GM13977 (cell line): ENCODE measurements at regions not wholly inside any gene's neighbourhood (a gene's known extent, or its start where the extent isn't known, plus 50 kb on each side); places are given as distances from the start of the nearest gene placed in this dataset.

Experiments
- DNase-seq: peaks from one replicate; pipeline ENCODE4 v3.0.0; 2012; ENCODE audit warnings: low spot score
- CTCF ChIP-seq: IDR thresholded peaks from 2 replicates; pipeline ENCODE4 v1.5.1; 2012; ENCODE audit warnings: mild to moderate bottlenecking, control low read depth; ENCODE audit not compliant: insufficient read depth; ENCODE audit errors: extremely low read depth, missing control alignments
- in situ Hi-C: fragments of 300-500 bp; cut with MboI; formaldehyde crosslinking; loops from one replicate; pipeline ENCODE4 v1.12.0; 2022; ENCODE audit warnings: low sequenced_read_pairs, low pct_unique_long_range_greater_than_20kb, mixed read lengths, inconsistent platforms; ENCODE audit not compliant: unreplicated experiment

- no peak for DNase-seq
- no peak for TF ChIP-seq CTCF
- in situ Hi-C loops: no loop called here
Measured at GRCh38 chr11:21810650-21811049, 382.2 kb upstream of the ANO5 start.

- TF ChIP-seq CTCF: no peak
- in situ Hi-C loops: no loop called here
- no peak for DNase-seq
Measured at GRCh38 chr11:21811572-21811971, 381.3 kb upstream of the ANO5 start.

- in situ Hi-C loops: no loop called here
- no peak for TF ChIP-seq CTCF
- no peak for DNase-seq
Measured at GRCh38 chr11:21814169-21814568, 378.7 kb upstream of the ANO5 start.

- no peak for TF ChIP-seq CTCF
- DNase-seq: no peak
- in situ Hi-C loops: no loop called here
Measured at GRCh38 chr11:21817696-21818095, 375.2 kb upstream of the ANO5 start.

- no peak for TF ChIP-seq CTCF
- in situ Hi-C loops: no loop called here
- no peak for DNase-seq
Measured at GRCh38 chr11:21820176-21820575, 372.7 kb upstream of the ANO5 start.

- in situ Hi-C loops: no loop called here
- TF ChIP-seq CTCF: no peak
- no peak for DNase-seq
Measured at GRCh38 chr11:21825127-21825526, 367.8 kb upstream of the ANO5 start.

GRCh38 chr11:21838427-21838826 lies 354.5 kb upstream of the ANO5 start:
- no peak for DNase-seq
- in situ Hi-C loops: no loop called here
- TF ChIP-seq CTCF: no peak
